Gastrocnemius medialis (tissue), 4 donors: ENCODE measurements at regions not wholly inside any gene's neighbourhood (a gene's known extent, or its start where the extent isn't known, plus 50 kb on each side); places are given as distances from the start of the nearest gene placed in this dataset.

Experiments
- CTCF ChIP-seq, 5 experiments: fragments of 450-650 bp in 3 of 5; fragments of 200-600 bp in 2 of 5; sonication (generic) in 2 of 5; IDR thresholded peaks in 4 of 5; conservative IDR thresholded peaks in 1 of 5; 1 replicate in 4 of 5; 2 replicates in 1 of 5; pipeline ENCODE4 v1.5.1; 2016 to 2019; ENCODE audit warnings: antibody characterized with exemption in 5 of 5, mild to moderate bottlenecking in 3 of 5, moderate library complexity in 3 of 5
- POLR2A ChIP-seq, 2 donors: fragments of 450-650 bp; IDR thresholded peaks; one replicate each; pipeline ENCODE4 v1.6.1; 2017; ENCODE audit warnings: antibody characterized with exemption in 2 of 2, mild to moderate bottlenecking in 2 of 2, moderate library complexity in 2 of 2

- no peak for TF ChIP-seq POLR2A (IDR thresholded peaks at IDR 0.05)
- no peak for TF ChIP-seq CTCF (IDR thresholded peaks at IDR 0.05 in 4 of 5, conservative IDR thresholded peaks at IDR 0.05 in 1 of 5)
Observed at GRCh38 chr10:105466521-105466920, 825.4 kb downstream of the SORCS3 start.
